ENCODE measurements at regions not wholly inside any gene's neighbourhood (a gene's known extent, or its start where the extent isn't known, plus 50 kb on each side); places are given as distances from the start of the nearest gene placed in this dataset.

DNA sequence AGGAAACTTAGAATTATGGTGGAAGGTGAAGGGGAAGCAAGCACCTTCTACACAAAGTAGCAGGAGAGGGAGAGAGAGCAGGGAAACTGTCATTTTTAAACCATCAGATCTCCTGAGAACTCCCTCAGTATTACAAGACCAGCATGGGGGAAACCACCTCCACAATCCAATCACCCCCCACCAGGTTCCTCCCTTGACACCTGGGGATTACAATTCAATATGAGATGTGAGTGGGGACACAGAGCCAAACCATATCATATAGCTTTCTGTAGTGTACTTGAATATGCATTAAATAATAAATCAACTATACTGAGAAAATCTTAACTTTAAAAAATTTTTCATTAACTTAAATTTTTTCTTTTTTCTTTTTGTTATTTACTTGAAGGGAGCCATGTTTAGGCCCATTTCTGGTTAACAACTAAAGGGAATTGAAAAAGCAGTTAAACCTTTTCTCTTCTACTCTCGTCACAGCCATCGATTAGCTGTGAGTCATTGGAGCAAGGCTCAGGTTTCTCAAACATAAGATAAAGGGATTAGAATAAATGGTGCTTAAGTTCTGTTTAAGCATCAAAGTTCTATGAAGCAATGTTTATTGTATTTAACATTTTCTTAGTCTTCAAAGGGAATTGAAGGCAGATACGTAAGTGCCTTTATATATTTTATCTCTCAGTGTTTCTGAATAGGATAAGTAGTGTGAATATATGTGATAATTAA lies 72.2 kb upstream of the DPT start (continued):
- TF ChIP-seq REST (IDR thresholded peaks at IDR 0.05; ENCODE audit: borderline replicate concordance in 1 of 2, low read depth in 1 of 2, low read length in 2 of 2), result no peak
- no peak for TF ChIP-seq ZBTB34 (CRISPR knock-in tag; IDR thresholded peaks at IDR 0.05)
- peak; percentile 52; the same call in 1 of the 2 replicates for TF ChIP-seq TBX2 (CRISPR knock-in tag; IDR thresholded peaks at IDR 0.05; ENCODE audit: borderline replicate concordance)
- no peak for TF ChIP-seq ZNF800 (CRISPR knock-in tag; IDR thresholded peaks at IDR 0.05)
- no peak for TF ChIP-seq THAP9 (CRISPR knock-in tag; IDR thresholded peaks at IDR 0.05; ENCODE audit: borderline replicate concordance)
- TF ChIP-seq ZBTB49 (CRISPR knock-in tag; IDR thresholded peaks at IDR 0.05; ENCODE audit: borderline replicate concordance), result no peak
- TF ChIP-seq, protein P1, sequence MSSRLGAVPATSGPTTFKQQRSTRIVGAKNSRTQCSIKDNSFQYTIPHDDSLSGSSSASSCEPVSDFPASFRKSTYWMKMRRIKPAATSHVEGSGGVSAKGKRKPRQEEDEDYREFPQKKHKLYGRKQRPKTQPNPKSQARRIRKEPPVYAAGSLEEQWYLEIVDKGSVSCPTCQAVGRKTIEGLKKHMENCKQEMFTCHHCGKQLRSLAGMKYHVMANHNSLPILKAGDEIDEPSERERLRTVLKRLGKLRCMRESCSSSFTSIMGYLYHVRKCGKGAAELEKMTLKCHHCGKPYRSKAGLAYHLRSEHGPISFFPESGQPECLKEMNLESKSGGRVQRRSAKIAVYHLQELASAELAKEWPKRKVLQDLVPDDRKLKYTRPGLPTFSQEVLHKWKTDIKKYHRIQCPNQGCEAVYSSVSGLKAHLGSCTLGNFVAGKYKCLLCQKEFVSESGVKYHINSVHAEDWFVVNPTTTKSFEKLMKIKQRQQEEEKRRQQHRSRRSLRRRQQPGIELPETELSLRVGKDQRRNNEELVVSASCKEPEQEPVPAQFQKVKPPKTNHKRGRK (CRISPR knock-in tag; IDR thresholded peaks at IDR 0.05), result no peak
- no peak for TF ChIP-seq ARNT2 (CRISPR knock-in tag; IDR thresholded peaks at IDR 0.05; ENCODE audit: low read depth)
- no peak for TF ChIP-seq HIVEP1 (CRISPR knock-in tag; IDR thresholded peaks at IDR 0.05)
- peak; percentile 84 for TF ChIP-seq CREB1 (IDR thresholded peaks at IDR 0.05)
- TF ChIP-seq CREB1 (CRISPR knock-in tag; IDR thresholded peaks at IDR 0.05), result peak; percentile 92
- no peak for TF ChIP-seq ZNF468 (CRISPR knock-in tag; IDR thresholded peaks at IDR 0.05)
- TF ChIP-seq ZNF569 (CRISPR knock-in tag; IDR thresholded peaks at IDR 0.05; ENCODE audit: borderline replicate concordance), result no peak; the same call in 1 of the 2 replicates
- no peak for TF ChIP-seq PHF8 (CRISPR knock-in tag; IDR thresholded peaks at IDR 0.05)
